EL (cell line): ENCODE measurements at regions not wholly inside any gene's neighbourhood (a gene's known extent, or its start where the extent isn't known, plus 50 kb on each side); places are given as distances from the start of the nearest gene placed in this dataset.

ENCODE experiments used
- DNase-seq: peaks from one replicate; pipeline ENCODE4 v3.0.0-alpha.2; 2016

DNA sequence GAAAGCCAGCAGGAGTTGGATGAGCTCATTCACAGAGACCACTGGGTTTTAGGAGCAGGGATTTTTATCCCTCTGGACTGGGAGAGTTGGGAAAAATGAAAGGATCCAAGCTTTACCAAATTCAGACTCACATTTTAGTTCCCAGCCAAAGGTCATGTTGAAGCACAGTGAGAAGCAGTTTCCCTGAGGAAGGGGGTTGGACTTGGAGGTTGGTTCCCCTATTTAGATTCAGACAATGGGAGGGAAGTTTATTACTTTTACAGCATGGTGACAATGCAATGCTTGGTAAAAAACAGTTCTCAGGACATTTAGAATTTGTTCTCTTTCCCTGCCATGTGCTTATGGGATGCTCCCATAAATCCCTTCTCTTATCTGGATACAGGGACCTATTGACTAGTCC is 57.3 kb upstream of the ZNF648 start:
- no peak for DNase-seq

DNA sequence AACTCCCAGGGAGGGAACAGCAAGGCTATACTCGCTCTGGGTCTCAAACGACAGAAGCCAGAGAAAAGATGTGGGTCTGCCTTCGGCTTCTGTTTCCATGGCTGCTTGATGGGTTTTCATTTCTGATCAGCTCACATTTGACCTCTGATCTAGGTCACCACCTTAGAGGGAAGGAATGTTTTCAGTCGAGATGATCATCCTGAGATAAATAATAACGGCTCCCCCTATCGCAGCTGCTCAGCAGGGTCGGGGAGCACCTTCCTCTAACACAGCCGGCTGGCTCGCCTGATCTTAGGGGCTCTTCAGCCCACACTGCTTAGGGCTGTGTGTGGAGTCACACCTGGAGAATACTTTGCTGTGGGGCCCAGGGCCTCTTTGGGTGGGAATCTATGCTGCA is 53.1 kb upstream of the ZNF648 start:
- DNase-seq = no peak

DNA sequence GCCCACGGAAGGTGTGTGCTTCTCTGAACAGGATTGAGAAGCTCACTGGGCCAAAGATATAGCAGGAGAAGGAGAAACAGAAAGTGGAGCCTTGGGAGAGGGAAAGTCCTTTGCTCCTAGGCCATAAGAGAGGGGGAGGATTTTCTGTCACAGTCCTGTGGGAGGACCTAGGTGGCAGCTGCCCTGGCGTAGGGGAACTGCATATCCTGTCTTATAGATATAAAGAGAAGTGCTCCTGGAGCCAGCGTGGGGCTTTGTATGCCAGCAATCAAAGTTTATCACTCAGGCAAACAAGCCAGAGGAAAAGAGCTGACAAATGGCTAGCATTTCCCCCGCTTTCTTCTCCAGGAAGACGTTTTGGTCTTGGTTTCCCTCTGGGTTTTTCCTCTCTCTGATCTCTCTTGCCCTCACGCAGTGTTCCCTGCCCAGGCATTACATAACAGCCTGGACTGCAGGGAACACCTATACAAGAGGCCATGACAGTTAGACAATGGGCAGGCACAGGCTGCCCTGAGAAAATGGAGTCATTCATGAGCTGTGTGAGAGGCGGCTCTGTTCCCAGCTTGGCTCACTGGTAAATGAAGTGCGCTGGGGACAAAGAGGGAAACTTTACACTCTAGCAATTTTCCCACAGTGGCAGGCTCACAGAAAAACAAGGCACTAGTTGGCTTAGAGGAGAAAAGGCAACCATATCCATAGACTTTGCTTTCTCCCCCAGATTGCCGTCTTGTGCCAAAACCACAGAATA is 52.5 kb upstream of the ZNF648 start:
- no peak for DNase-seq

DNA sequence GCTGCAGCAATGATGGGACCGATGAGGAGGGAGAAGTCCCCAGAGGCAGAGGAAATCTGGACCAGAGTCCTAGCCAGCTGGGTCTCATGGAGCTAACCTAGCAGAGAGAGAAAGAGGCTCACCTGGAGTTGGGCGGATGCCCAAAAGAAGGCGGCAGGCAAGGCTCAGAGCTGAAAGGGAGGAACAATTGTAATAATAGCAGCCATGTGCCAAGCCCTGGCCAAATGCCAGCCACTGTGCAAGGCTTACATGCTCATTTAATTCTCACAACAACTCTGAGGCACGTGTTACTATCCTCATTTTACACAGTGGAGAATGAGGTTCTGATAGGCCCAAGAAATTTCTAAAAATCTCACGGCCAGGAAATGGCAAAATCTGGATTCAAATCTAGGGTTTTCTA is 50.0 kb upstream of the ZNF648 start:
- no peak for DNase-seq
